ENCODE measurements at regions not wholly inside any gene's neighbourhood (a gene's known extent, or its start where the extent isn't known, plus 50 kb on each side); places are given as distances from the start of the nearest gene placed in this dataset.
A peak's percentile ranks its signal among the peaks of the same experiment; 100 is the strongest.

DNA sequence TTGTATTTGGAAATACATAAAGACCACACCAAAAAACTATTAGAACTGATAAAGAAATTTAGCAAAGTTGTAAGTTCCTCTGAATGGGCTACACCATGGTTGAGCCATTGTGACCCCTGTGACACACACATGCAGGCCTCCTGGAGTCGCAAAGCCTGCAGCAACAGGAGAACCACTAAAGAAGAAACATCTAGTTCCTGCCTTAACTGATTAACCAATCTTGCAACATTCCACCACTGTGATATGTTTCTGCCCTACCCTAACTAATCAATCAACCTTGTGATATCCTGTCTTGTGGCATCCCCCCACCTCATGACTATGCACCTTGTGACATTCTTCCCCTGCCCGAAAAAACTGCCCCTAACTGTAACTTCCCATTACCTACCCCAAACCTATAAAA is 401.8 kb downstream of the PRDM5 start (continued):
- TF ChIP-seq, protein P1, sequence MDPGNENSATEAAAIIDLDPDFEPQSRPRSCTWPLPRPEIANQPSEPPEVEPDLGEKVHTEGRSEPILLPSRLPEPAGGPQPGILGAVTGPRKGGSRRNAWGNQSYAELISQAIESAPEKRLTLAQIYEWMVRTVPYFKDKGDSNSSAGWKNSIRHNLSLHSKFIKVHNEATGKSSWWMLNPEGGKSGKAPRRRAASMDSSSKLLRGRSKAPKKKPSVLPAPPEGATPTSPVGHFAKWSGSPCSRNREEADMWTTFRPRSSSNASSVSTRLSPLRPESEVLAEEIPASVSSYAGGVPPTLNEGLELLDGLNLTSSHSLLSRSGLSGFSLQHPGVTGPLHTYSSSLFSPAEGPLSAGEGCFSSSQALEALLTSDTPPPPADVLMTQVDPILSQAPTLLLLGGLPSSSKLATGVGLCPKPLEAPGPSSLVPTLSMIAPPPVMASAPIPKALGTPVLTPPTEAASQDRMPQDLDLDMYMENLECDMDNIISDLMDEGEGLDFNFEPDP (CRISPR knock-in tag; conservative IDR thresholded peaks at IDR 0.05): no peak
- TF ChIP-seq SUZ12 (IDR thresholded peaks at IDR 0.05; ENCODE audit: low read depth, low read length): no peak
- TF ChIP-seq ZNF24 (IDR thresholded peaks at IDR 0.05): no peak
- TF ChIP-seq ZFX (CRISPR knock-in tag; IDR thresholded peaks at IDR 0.05; ENCODE audit: low read depth): no peak
- no peak for TF ChIP-seq HDAC6 (IDR thresholded peaks at IDR 0.05; ENCODE audit: low read depth, low read length)
- no peak for TF ChIP-seq ZSCAN21 (CRISPR knock-in tag; IDR thresholded peaks at IDR 0.05; ENCODE audit: borderline replicate concordance)
- TF ChIP-seq, protein P2, sequence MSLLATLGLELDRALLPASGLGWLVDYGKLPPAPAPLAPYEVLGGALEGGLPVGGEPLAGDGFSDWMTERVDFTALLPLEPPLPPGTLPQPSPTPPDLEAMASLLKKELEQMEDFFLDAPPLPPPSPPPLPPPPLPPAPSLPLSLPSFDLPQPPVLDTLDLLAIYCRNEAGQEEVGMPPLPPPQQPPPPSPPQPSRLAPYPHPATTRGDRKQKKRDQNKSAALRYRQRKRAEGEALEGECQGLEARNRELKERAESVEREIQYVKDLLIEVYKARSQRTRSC (CRISPR knock-in tag; IDR thresholded peaks at IDR 0.05; ENCODE audit: low read depth): no peak
- TF ChIP-seq SMAD1 (CRISPR knock-in tag; IDR thresholded peaks at IDR 0.05; ENCODE audit: borderline replicate concordance, low read depth): no peak

DNA sequence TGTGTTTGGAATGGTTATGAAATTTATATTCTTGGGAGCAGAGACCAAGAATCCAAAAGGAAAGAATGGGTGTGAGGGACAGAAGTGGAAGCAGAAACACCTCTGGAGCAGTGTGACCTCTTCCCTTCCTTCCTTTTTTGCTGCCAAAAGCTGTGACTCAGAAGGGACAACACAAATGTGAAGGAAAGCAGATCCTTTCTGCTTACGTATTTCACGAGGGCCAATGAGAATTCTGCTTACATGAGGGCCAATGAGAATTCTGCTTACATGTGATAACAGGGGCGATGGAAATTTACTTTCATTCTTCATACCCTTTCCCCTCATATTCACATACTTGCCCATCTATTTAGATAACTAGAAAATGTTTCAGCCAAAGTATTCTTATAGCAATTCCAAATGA is 404.6 kb downstream of the PRDM5 start:
- POLR2A ChIA-PET: no interaction called here
- no TSS peak for BruUV-seq (replicated peaks)
- intact Hi-C loops (cut with micrococcal nuclease; ENCODE audit: unreplicated experiment): no loop called here
- H3K4me1 ChIP-seq (ENCODE audit: insufficient read depth, low read length): no peaks in the 10 kb centered on the region
- H3K9me3 ChIP-seq (ENCODE audit: low read length): peaks cover 13% of the 10 kb centered on the region
- no peak overlapping the region for H3K4me3 ChIP-seq (replicated peaks in 1 of 3; ENCODE audit: insufficient read depth in 1 of 3, low read depth in 2 of 3, low read length in 3 of 3)
- H3K36me3 ChIP-seq (replicated peaks in 1 of 2; ENCODE audit: control insufficient read depth in 1 of 2, insufficient read depth in 2 of 2, low read length in 2 of 2): no peaks in the 10 kb centered on the region
- CTCF ChIA-PET (ENCODE audit: low intra/inter-chr PET ratio, low total read pairs): no interaction called here
- FAIRE-seq (no peak), ATAC-seq (no peak), DNase-seq (ENCODE audit: low spot score) (peak; percentile 9)
- H3K9ac ChIP-seq (ENCODE audit: insufficient read depth, low read depth, low read length): no peak overlapping the region
- no peak overlapping the region for H2AFZ ChIP-seq (ENCODE audit: low read length)
- no peaks in the 10 kb centered on the region for H3K79me2 ChIP-seq (ENCODE audit: insufficient read depth, low read length)
- 3% methylated on average over 3 of the region's 3 CpGs for WGBS (ENCODE audit: low lambda C conversion rate)
- in situ Hi-C loops (cut with HindIII; ENCODE audit: extremely low pct_ligation_motif_present, low pct_unique_long_range_greater_than_20kb): no loop called here
- no peaks in the 10 kb centered on the region for H3K27me3 ChIP-seq (ENCODE audit: control insufficient read depth in 1 of 2, insufficient read depth in 2 of 2, low read length in 2 of 2)
- H3K27ac ChIP-seq (ENCODE audit: extremely low read length, insufficient read depth, low read length): no peak overlapping the region
- H3K4me2 ChIP-seq (ENCODE audit: low read depth, low read length): no peak overlapping the region
- no peaks in the 10 kb centered on the region for H4K20me1 ChIP-seq (ENCODE audit: insufficient read depth, low read length)
- TF ChIP-seq, protein P3, sequence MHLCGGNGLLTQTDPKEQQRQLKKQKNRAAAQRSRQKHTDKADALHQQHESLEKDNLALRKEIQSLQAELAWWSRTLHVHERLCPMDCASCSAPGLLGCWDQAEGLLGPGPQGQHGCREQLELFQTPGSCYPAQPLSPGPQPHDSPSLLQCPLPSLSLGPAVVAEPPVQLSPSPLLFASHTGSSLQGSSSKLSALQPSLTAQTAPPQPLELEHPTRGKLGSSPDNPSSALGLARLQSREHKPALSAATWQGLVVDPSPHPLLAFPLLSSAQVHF (CRISPR knock-in tag; IDR thresholded peaks at IDR 0.05): no peak
- TF ChIP-seq, protein P4, sequence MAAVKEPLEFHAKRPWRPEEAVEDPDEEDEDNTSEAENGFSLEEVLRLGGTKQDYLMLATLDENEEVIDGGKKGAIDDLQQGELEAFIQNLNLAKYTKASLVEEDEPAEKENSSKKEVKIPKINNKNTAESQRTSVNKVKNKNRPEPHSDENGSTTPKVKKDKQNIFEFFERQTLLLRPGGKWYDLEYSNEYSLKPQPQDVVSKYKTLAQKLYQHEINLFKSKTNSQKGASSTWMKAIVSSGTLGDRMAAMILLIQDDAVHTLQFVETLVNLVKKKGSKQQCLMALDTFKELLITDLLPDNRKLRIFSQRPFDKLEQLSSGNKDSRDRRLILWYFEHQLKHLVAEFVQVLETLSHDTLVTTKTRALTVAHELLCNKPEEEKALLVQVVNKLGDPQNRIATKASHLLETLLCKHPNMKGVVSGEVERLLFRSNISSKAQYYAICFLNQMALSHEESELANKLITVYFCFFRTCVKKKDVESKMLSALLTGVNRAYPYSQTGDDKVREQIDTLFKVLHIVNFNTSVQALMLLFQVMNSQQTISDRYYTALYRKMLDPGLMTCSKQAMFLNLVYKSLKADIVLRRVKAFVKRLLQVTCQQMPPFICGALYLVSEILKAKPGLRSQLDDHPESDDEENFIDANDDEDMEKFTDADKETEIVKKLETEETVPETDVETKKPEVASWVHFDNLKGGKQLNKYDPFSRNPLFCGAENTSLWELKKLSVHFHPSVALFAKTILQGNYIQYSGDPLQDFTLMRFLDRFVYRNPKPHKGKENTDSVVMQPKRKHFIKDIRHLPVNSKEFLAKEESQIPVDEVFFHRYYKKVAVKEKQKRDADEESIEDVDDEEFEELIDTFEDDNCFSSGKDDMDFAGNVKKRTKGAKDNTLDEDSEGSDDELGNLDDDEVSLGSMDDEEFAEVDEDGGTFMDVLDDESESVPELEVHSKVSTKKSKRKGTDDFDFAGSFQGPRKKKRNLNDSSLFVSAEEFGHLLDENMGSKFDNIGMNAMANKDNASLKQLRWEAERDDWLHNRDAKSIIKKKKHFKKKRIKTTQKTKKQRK (IDR thresholded peaks at IDR 0.05; ENCODE audit: low read length): no peak
- TF ChIP-seq POLR2A (IDR thresholded peaks at IDR 0.05; ENCODE audit: insufficient read depth in 1 of 2, low read depth in 2 of 2, low read length in 2 of 2): no peak
- no peak for TF ChIP-seq ZNF124 (CRISPR knock-in tag; IDR thresholded peaks at IDR 0.05)
- TF ChIP-seq, protein P5, sequence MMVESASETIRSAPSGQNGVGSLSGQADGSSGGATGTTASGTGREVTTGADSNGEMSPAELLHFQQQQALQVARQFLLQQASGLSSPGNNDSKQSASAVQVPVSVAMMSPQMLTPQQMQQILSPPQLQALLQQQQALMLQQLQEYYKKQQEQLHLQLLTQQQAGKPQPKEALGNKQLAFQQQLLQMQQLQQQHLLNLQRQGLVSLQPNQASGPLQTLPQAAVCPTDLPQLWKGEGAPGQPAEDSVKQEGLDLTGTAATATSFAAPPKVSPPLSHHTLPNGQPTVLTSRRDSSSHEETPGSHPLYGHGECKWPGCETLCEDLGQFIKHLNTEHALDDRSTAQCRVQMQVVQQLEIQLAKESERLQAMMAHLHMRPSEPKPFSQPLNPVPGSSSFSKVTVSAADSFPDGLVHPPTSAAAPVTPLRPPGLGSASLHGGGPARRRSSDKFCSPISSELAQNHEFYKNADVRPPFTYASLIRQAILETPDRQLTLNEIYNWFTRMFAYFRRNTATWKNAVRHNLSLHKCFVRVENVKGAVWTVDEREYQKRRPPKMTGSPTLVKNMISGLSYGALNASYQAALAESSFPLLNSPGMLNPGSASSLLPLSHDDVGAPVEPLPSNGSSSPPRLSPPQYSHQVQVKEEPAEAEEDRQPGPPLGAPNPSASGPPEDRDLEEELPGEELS (CRISPR knock-in tag; IDR thresholded peaks at IDR 0.05): no peak
- no peak for TF ChIP-seq CEBPG (CRISPR knock-in tag; IDR thresholded peaks at IDR 0.05)

All from HepG2 (cell line).